C4-2B (cell line): ENCODE measurements at regions not wholly inside any gene's neighbourhood (a gene's known extent, or its start where the extent isn't known, plus 50 kb on each side); places are given as distances from the start of the nearest gene placed in this dataset.

Experiments used
- H3K27ac ChIP-seq: fragments of 450-650 bp; 2 replicates; pipeline ENCODE4 v1.5.1; 2017
- ZFX ChIP-seq: fragments of 450-650 bp; IDR thresholded peaks from 2 replicates; pipeline ENCODE4 v1.6.1; 2017
- TF ChIP-seq, protein P1 (sequence below): fragments of 450-650 bp; conservative IDR thresholded peaks from 2 replicates; pipeline ENCODE4 v1.5.1; 2017; ENCODE audit warnings: mild to moderate bottlenecking

DNA sequence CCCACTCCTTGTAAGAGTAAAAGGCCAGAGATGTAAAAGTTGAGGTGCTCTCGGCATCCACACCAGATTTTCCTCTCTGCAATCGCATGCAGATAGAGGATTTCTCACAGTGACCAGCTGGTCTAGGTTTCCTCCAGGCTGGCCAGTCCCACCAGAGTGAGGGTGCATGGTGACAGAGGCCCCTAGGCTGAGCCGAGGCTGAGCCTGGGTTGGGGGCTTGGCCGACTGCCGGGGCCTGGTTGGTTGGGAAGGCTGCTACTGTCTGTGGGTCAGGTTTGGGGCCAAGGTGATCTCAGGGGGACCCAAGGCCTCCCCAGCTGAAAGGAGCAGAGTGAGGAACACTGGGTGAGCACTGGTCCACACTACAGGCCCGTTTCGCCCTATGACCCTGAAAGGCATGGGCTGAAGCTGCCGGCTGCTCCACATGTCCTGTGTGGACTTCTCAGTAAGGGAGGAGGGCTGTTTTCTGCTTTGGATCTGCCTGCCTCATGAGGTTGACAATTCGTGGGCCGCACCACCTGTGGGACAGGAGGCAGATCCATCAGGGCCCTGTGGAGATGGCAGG lies 400.8 kb upstream of the IRX4 start:
- no peak overlapping the region for H3K27ac ChIP-seq
- TF ChIP-seq, protein P1, sequence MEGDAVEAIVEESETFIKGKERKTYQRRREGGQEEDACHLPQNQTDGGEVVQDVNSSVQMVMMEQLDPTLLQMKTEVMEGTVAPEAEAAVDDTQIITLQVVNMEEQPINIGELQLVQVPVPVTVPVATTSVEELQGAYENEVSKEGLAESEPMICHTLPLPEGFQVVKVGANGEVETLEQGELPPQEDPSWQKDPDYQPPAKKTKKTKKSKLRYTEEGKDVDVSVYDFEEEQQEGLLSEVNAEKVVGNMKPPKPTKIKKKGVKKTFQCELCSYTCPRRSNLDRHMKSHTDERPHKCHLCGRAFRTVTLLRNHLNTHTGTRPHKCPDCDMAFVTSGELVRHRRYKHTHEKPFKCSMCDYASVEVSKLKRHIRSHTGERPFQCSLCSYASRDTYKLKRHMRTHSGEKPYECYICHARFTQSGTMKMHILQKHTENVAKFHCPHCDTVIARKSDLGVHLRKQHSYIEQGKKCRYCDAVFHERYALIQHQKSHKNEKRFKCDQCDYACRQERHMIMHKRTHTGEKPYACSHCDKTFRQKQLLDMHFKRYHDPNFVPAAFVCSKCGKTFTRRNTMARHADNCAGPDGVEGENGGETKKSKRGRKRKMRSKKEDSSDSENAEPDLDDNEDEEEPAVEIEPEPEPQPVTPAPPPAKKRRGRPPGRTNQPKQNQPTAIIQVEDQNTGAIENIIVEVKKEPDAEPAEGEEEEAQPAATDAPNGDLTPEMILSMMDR, result no peak
- TF ChIP-seq ZFX, result no peak

DNA sequence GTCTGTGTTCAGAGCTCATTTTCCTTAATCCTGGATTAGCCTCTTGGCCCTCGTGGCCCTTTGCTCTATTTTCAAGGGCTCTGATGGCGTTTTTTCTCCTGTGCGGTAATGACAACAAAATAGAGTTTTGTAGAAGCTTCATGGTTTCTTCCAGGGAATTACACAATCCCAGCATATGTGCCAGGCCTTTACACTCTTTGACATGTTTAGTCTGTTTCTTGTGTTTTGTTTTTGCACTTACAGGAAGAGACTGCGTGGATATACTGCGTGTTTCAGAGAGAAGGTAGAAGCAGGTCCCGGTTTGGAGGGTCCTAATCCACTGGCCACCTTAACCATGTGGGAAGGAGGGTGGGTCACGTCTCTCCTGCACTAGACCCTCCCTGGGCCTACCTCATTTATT lies 400.2 kb upstream of the IRX4 start:
- no peak overlapping the region for H3K27ac ChIP-seq
- no peak for TF ChIP-seq ZFX
- TF ChIP-seq, protein P1, result no peak

DNA sequence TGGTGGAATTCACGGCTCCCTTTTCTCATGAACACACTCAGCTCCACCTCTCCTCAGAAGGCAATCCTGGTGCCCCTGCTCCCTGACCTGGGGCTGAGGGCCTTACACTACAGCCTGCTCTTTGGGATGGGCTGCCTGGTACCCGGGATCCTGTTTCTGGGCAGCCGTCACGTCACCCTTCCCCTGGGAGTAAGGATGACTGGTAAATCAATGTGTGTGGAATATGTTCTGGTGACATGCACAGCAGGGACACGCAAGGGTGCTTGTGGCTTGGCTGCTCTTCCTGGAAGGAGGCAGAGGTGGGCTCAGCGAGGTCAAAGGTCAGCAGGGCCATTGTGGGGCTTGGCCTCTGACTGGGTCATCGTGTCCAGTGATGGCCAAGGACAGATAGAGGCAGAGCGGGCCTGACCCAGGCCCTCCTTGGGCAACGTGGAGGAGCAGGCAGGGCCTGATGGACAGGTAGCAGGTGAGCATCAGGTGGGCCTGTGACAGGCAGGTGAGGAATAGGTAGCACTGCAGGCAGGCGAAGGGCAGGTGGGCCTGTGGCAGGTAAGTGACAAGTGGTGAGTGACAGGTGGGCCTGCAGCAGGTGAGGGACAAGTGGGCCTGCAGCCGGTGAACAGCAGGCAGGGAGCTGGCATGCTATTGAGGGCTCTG lies 399.4 kb upstream of the IRX4 start:
- TF ChIP-seq ZFX, result no peak
- TF ChIP-seq, protein P1, result no peak
- no peak overlapping the region for H3K27ac ChIP-seq

DNA sequence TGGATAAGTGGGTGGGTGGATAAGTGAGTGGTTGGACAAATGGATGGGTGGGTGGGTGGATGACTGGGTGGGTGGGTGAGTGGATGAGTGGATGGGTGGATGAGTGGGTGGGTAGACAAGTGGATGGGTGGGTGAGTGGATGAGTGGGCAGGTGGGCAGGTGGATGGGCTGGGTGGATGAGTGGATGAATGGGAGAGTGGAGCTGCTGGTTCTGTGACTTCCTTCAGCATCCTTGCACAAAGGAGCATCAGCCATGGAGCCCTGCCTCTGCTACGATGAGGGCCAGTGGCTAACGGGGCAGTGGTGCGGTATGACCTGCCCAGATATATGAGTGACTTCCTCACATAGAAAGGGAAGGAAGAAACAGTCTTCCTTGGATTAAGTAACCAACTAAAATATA lies 398.7 kb upstream of the IRX4 start:
- TF ChIP-seq, protein P1, result no peak
- no peak for TF ChIP-seq ZFX
- H3K27ac ChIP-seq, result no peak overlapping the region

DNA sequence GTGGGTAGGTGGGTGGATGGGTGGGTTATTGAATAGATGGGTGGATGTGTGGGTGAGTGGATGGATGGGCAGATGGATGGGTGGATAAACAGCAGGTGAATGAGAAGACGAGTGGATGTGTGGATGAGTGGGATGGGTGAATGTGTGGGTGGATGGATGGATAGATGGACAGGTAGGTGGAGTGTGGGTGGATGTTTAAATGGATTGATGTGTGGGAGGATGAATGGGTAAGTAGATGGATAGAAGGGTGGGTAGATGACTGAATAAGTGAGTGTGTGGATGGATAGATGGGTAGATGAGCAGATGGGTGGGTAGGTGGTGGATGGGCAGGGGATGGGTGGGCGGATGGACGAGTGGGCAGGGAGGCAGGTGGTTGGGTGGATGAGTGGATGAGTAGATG lies 397.6 kb upstream of the IRX4 start:
- H3K27ac ChIP-seq, result no peak overlapping the region
- TF ChIP-seq ZFX, result no peak
- TF ChIP-seq, protein P1, result no peak

DNA sequence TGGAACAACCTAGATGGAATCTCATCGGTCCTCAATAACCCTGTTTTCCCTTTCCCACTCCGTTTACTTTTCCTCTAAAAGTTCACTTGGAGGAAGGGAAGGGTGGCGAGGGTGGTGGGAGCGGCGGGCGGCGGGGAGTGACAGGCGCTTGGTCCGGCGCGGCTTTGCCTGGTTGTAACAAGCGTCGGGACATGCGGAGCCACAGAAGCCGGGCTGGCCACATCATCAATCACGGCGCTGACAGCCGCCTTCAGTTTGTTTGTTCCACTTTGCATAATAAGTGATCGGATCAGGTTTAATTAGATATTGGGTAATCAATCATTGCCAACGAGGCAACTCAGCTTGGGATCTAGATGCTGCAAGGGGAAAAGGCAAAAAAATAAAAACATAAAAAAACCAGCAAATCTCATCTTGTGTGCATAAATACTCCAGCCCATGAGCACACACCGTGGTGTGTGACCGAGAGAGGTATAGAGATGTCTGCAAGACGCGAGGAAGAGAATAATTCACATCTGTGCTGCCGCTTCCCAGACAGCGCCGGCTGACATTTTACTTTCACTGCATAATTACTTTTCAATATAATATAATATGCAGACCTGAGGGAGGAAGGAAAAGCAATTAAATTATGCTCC lies 396.2 kb upstream of the IRX4 start:
- H3K27ac ChIP-seq, result no peak overlapping the region
- TF ChIP-seq, protein P1, result no peak

DNA sequence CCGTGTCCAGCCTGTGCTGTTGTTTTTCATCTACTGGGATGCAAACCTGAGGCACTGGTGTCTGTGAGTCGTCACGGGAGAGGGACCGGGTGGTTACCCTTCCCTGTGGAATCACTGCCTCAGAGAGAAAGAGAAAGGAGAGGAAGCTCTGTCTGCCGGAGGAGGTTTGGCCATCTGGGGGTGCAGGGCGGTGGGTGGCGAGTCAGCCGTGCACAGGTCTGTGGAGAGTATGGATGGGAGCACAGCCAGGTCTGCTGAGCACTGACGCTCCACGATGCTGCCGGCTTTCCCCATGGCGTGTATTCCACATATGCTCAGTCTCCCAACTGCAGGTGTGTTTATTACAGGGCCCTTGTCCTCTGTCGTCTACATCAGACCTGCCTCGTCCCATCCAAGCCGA lies 395.2 kb upstream of the IRX4 start:
- no peak overlapping the region for H3K27ac ChIP-seq
- TF ChIP-seq, protein P1, result no peak
- no peak for TF ChIP-seq ZFX
